Right lobe of liver (tissue), 6 donors: ENCODE measurements at regions not wholly inside any gene's neighbourhood (a gene's known extent, or its start where the extent isn't known, plus 50 kb on each side); places are given as distances from the start of the nearest gene placed in this dataset.

Experiments
- ATAC-seq, 4 donors: fragments of 200-7000 bp; cut with Tn5 transposase; one replicate each; pipeline ENCODE4 v1.9.1; 2020; ENCODE audit warnings: mild to moderate bottlenecking in 4 of 4, moderate library complexity in 4 of 4
- DNase-seq, 3 donors: peaks; one replicate each; pipeline ENCODE4 v3.0.0-alpha.2; 2020
- H3K27ac ChIP-seq, 3 donors: fragments of 200-600 bp; one replicate each; pipeline ENCODE4 v1.8.0; 2022
- H3K27me3 ChIP-seq, 2 donors: fragments of 200-600 bp; one replicate each; pipeline ENCODE4 v1.8.0; 2022
- H3K36me3 ChIP-seq, 4 donors: fragments of 200-600 bp; sonication (generic) in 1 of 4; one replicate each; pipeline versions ENCODE4 v1.5.1 to v1.8.0; 2017 to 2022; ENCODE audit warnings: control low read depth in 1 of 4
- H3K4me1 ChIP-seq, 4 donors: fragments of 200-600 bp; sonication (generic) in 1 of 4; one replicate each; pipeline versions ENCODE4 v1.5.1 to v1.8.0; 2017 to 2022; ENCODE audit warnings: control low read depth in 1 of 4
- H3K4me3 ChIP-seq, 3 donors: fragments of 200-600 bp; one replicate each; pipeline ENCODE4 v1.8.0; 2022
- H3K9me3 ChIP-seq, 4 donors: fragments of 200-600 bp; sonication (generic) in 1 of 4; one replicate each; pipeline versions ENCODE4 v1.5.1 to v1.8.0; 2017 to 2022; ENCODE audit warnings: control low read depth in 1 of 4
- POLR2A ChIP-seq: fragments of 450-650 bp; IDR thresholded peaks from one replicate; pipeline ENCODE4 v1.6.1; 2017; ENCODE audit warnings: antibody characterized with exemption, mild to moderate bottlenecking
- WGBS: methylation state at CpG from one replicate; pipeline ENCODE4 v1.1.6; 2018; ENCODE audit warnings: low coverage, low lambda C conversion rate; ENCODE audit not compliant: insufficient coverage; ENCODE audit errors: missing lambda C conversion rate; 5-methylcytosine and 5-hydroxymethylcytosine counted together
- intact Hi-C, 2 donors: fragments of 100-400 bp; cut with DNase I; formaldehyde crosslinking; loops; one replicate each; pipeline versions ENCODE4 v1.11.2 to v1.14.1; 2022
- TF ChIP-seq, protein P1 (sequence below), 4 donors: fragments of 200-600 bp in 3 of 4; fragments of 450-650 bp in 1 of 4; IDR thresholded peaks; one replicate each; pipeline versions ENCODE4 v1.5.1 to v1.8.0; 2016 to 2022; ENCODE audit warnings: antibody characterized with exemption in 4 of 4, mild to moderate bottlenecking in 2 of 4
- donor health status: DM: no; HTN: yes; CAD: no.
- donor health status: DM: no; HTN: no; CAD: no.
- donor health status: DM: no; HTN: no; CAD: no.
- donor health status: DM: no; HTN: yes; CAD: no.
- donor health status: DM: no; HTN: yes; CAD: no.

DNA sequence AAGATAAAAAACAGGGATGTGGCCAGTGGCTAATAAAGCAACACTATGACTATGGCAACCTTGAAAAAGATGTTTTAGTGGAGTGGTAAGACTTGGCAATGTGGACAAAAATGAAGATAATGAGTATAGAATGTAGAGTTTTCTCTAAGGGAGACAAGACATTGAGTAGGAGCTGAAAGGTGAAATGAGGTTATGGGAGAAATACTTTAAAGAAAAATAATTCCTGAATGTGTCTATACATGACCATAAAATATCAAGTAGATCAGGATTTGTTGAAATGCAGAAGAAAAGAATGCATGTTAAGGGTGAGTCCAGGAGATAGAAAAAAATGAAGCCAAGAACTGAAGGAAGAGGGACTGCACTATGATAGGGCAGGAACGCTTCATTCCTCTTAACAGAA is 101.6 kb upstream of the CARD18 start:
- intact Hi-C loops: no loop called here
- no peak for TF ChIP-seq POLR2A
- TF ChIP-seq, protein P1, sequence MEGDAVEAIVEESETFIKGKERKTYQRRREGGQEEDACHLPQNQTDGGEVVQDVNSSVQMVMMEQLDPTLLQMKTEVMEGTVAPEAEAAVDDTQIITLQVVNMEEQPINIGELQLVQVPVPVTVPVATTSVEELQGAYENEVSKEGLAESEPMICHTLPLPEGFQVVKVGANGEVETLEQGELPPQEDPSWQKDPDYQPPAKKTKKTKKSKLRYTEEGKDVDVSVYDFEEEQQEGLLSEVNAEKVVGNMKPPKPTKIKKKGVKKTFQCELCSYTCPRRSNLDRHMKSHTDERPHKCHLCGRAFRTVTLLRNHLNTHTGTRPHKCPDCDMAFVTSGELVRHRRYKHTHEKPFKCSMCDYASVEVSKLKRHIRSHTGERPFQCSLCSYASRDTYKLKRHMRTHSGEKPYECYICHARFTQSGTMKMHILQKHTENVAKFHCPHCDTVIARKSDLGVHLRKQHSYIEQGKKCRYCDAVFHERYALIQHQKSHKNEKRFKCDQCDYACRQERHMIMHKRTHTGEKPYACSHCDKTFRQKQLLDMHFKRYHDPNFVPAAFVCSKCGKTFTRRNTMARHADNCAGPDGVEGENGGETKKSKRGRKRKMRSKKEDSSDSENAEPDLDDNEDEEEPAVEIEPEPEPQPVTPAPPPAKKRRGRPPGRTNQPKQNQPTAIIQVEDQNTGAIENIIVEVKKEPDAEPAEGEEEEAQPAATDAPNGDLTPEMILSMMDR (IDR thresholded peaks at IDR 0.05): no peak
- DNase-seq (no peak), ATAC-seq (no peak)
- no peaks in the 10 kb centered on the region for H3K9me3 ChIP-seq
- no peak overlapping the region for H3K4me3 ChIP-seq
- H3K36me3 ChIP-seq: no peaks in the 10 kb centered on the region
- no peaks in the 10 kb centered on the region for H3K4me1 ChIP-seq
- H3K27ac ChIP-seq: no peak overlapping the region
- 36% methylated on average over 1 of the region's 1 CpG for WGBS
- H3K27me3 ChIP-seq: no peaks in the 10 kb centered on the region

DNA sequence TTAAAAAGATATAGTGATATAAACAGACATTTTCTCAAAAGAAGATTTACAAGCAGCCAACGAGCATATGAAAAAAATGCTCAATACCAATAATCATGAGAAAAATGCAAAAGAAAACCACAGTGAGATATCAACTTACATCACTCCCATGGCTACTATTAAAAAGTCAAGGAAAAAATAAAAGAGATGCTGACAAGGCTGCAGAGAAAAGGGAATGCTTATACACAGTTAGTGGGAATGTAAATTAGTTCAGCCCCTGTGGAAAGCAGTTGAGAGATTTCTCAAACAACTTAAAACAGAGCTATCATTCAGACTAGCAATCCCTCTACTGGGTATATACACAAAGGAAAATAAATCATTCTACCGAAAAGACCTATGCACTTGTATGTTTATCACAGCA is 97.1 kb upstream of the CARD18 start:
- no peaks in the 10 kb centered on the region for H3K36me3 ChIP-seq
- no peak overlapping the region for H3K27ac ChIP-seq
- no peaks in the 10 kb centered on the region for H3K27me3 ChIP-seq
- no peak overlapping the region for H3K4me3 ChIP-seq
- TF ChIP-seq, protein P1 (IDR thresholded peaks at IDR 0.05): no peak
- no peak for TF ChIP-seq POLR2A
- ATAC-seq (no peak), DNase-seq (no peak)
- H3K9me3 ChIP-seq: no peaks in the 10 kb centered on the region
- intact Hi-C loops: no loop called here
- WGBS: 35% methylated on average over 2 of the region's 2 CpGs
- H3K4me1 ChIP-seq: no peaks in the 10 kb centered on the region

DNA sequence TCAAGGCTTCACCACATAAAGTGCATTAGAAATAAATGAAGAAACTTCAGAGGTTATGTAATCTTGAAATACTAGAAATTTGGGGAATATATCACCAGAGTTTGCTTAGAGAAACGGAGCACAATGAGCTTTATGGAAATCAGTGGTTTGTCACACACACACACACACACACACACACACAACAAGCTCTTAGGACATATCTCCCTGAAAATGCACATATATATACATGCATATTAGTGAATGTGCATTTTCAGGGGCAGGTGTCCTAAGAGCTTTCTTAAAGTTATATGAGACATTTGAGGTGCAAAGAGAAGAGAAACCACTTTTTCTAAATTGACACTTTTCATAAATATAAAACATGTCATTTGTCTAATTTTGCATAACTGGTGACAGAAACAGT is 93.7 kb upstream of the CARD18 start:
- DNase-seq: no peak
- Histone ChIP-seq H3K9me3 (no peaks in the 10 kb centered on the region), H3K36me3 (no peaks in the 10 kb centered on the region), H3K4me1 (no peaks in the 10 kb centered on the region), H3K27me3 (no peaks in the 10 kb centered on the region), H3K4me3 (no peak overlapping the region), H3K27ac (no peak overlapping the region)
- WGBS: 56% methylated on average over 1 of the region's 1 CpG
- intact Hi-C loops: no loop called here
- ATAC-seq: no peak
- TF ChIP-seq, protein P1 (IDR thresholded peaks at IDR 0.05): no peak
- no peak for TF ChIP-seq POLR2A

DNA sequence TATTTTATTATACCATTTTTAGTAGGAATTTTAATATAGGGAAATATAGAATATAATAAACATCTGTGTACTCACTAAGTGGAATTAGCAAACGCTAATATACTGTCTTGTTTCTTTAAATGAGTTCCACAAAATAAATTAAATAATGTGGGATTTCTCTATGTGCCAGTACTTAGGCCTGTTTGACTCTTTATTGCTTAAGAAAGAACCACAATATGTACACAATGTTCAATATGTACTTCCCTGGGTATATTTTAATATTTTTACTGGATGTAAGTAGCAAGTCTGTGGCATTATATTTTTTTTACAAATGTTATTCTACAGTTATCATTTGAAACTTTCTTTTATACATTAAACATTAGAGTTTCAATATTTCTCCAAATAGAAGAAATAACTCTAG is 92.5 kb upstream of the CARD18 start:
- Histone ChIP-seq H3K4me3 (no peak overlapping the region), H3K27me3 (no peaks in the 10 kb centered on the region), H3K9me3 (no peaks in the 10 kb centered on the region), H3K36me3 (no peaks in the 10 kb centered on the region), H3K27ac (no peak overlapping the region), H3K4me1 (no peaks in the 10 kb centered on the region)
- intact Hi-C loops: no loop called here
- DNase-seq: no peak
- WGBS: 59% methylated on average over 1 of the region's 1 CpG
- no peak for ATAC-seq
- TF ChIP-seq, protein P1 (IDR thresholded peaks at IDR 0.05): no peak
- TF ChIP-seq POLR2A: no peak

DNA sequence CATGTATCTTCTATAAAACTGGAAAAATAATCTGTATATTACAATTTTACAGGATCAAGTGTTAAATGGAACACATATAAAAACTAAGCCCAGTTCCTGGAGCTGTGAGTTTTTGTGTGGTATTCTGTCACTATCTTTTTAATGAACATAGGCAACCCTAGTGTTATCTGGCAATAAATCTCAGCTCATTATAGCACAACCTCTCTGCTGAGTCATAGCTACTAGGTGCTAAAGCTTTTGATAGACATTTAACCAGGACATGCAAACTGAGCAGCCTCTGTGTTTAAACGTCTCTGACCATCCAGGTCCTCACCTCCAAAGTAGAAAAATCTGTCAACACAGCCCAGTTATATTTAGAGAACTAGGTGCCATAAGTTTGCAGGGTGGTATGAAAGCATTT is 91.0 kb upstream of the CARD18 start:
- intact Hi-C loops: no loop called here
- Histone ChIP-seq H3K36me3 (no peaks in the 10 kb centered on the region), H3K27ac (no peak overlapping the region), H3K9me3 (no peaks in the 10 kb centered on the region), H3K27me3 (no peaks in the 10 kb centered on the region), H3K4me1 (no peaks in the 10 kb centered on the region), H3K4me3 (no peak overlapping the region)
- DNase-seq: no peak
- WGBS: 18% methylated on average over 1 of the region's 1 CpG
- ATAC-seq: no peak
- no peak for TF ChIP-seq POLR2A
- TF ChIP-seq, protein P1 (IDR thresholded peaks at IDR 0.05): no peak
